CD4-positive, alpha-beta T cell treated with Interleukin-15 for 1 hour (primary cell): ENCODE measurements at regions not wholly inside any gene's neighbourhood (a gene's known extent, or its start where the extent isn't known, plus 50 kb on each side); places are given as distances from the start of the nearest gene placed in this dataset.

ENCODE experiments used
- DNase-seq: peaks from one replicate; pipeline ENCODE4 v3.0.0-alpha.2; 2020

- no peak for DNase-seq
Observed at GRCh38 chr6:15993716-15994228, 135.1 kb upstream of the MYLIP start.

- DNase-seq: no peak
Observed at GRCh38 chr6:15990179-15990578, 138.7 kb upstream of the MYLIP start.

GRCh38 chr6:15989397-15989796 lies 139.5 kb upstream of the MYLIP start:
- DNase-seq: no peak

DNA sequence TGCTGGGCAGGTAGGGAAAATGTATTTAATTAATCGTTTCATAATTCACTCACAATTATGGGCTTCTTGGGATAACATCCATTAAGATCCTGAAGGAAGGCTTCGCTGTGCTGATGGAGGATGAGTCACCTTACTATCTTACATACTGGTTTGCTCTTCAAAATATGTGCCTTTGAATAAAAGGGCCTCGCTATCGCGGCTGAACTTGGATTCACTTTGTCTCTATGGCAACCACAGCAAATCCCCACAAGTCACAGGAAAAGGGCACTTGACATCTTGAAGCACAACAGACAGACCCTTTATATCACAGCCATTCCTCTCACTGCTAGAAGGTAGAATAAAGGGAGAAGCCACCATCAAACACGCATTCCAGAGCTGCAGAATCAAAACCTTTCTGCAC lies 141.3 kb upstream of the MYLIP start:
- DNase-seq: no peak

DNA sequence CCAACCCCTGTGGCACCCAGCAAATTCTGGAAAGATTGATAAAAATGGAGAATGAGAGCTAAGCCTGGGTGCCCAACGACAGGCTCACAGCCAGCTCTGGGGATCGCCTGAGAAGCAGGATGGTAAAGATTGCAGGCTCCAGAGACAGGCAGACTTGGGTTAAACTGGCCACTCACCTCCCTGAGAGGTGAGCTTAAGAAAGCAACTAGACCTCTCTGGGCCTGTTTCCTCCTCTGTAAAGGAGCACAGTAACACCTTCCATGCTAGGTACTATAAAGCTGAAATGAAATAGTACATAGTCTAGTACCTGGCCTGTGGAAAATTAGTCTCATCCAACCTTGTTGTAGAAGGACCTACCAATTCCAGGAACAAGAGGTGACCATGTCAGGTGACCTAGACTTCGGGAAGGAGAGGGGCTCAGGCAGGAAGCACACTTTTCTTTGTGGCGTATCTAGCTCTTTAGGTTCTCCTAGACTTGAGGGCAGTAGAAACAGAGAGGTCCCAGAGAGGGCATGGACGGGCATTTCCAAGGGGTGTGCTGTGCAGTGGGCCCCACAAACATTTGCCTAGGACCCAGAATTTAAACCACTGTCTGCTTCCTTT lies 142.8 kb upstream of the MYLIP start:
- no peak for DNase-seq

DNA sequence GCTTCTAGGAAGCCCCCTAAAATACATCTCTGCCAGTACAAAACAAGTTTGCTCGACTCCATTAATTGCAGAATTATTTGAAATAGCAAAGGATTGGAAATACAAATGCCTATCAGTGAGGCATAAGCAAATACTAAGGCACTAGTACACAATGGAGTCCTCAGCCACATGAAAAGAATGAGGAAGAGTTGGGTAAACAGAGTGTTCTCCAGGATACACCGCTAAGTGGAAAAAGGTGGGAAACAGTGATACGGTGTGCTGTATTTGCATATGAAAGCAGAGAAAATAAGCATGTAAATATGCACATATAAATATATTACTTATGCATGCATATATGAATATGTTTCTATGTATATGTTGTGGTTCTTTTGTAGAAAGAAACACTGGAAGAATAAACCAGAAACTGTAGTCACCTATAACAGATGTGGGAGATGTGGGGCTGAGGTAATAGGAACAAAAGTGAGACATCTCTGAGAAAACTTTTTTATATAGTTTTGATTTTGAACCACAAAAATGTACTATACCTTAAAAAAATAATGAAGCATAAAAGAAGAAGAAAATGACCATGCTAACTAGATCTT lies 143.4 kb upstream of the MYLIP start:
- no peak for DNase-seq

DNA sequence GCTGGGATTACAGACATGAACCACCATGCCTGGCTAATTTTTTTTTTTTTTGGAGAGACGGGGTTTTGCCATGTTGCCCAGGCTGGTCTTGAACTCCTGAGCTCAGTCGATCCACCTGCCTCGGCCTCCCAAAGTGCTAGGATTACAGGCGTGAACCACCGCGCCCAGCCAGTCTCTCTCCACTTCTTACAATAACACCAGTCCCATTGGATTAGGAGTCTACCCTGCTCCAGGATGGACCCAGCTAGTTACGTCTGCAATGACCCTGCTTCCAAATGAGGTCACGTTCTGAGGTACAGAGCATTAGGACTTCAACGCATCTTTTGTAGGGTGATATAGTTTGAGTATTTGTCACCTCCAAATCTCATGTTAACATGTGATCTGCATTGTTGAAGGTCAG lies 146.9 kb upstream of the MYLIP start:
- DNase-seq: no peak

DNA sequence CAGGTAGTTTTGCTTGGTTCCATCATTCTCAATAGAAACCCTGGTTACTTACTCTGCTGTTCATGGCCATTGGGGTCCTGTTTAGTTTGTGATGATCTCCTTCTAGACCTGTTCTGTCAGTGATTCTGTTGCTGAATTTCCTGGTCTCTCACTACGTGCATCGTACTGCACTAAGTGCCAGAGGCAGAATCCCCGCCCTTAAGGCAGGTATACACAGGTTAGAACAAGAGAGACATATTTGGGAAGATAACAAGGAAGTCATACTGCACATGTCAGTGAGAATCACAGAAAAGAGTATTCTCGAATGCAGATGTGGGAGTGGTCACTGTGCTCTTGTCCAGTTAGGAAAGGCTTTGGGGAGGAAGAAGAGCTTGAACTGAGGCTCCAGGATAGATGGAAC lies 148.1 kb upstream of the MYLIP start:
- DNase-seq: no peak

GRCh38 chr6:15978426-15978825 lies 150.5 kb upstream of the MYLIP start:
- no peak for DNase-seq

- DNase-seq: no peak
Observed at GRCh38 chr6:15977050-15977449, 151.8 kb upstream of the MYLIP start.

GRCh38 chr6:15974817-15975216 lies 154.1 kb upstream of the MYLIP start:
- DNase-seq: no peak

GRCh38 chr6:15970517-15970916 lies 158.4 kb upstream of the MYLIP start:
- DNase-seq: no peak

DNA sequence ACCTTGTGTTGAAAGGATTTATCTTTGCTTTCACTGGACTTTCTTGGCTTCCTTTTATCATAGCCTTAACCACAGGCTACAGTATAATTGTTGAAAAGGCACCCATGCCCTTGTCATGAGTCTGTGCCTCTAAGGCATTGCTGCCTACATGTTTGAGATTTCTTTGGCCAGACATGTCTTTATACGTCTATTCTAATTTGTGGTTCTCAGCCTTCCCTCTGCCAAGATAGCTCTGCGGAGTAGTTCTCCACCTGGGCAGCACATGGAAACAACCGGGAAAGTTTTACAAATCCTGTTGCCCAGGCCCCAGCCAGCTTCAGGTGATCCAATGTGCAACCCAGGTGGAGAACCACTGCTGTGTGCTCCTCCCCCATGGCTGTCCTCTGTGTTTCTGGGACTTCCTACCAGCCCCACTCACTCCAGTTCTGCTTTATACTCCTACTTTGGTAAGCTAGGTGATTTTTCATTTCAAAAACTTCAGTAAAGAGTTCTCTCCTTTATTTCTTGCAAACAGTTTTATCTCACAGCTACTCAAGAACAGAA lies 159.6 kb upstream of the MYLIP start:
- DNase-seq: no peak

GRCh38 chr6:15968519-15968918 lies 160.4 kb upstream of the MYLIP start:
- no peak for DNase-seq

DNA sequence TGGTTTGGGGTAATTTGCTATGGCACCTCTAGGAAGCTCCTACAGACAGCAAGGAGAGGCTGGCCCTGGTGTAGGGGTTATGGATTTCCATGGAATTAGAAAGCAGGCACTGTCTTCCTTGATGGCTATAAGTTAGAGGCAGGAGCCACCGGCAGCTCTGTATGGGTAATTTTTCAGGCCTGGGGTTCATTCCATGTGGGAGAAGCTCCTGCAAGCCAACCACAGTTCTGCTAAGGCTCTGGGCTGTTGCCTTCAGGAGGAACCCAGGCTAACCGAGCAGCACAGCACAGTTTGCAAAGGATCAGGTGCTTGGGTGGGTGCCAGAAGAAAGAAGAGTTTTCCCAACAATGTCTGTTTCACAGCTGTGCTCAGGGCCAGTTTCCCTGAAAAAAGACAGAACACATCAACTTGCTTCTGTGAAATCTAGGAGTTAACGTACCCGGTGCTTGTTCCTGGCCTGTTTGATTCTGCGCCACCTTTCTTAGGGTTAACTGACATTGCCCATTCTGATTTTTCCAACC lies 162.8 kb upstream of the MYLIP start:
- no peak for DNase-seq

- no peak for DNase-seq
Observed at GRCh38 chr6:15962449-15962764, 166.5 kb upstream of the MYLIP start.

DNA sequence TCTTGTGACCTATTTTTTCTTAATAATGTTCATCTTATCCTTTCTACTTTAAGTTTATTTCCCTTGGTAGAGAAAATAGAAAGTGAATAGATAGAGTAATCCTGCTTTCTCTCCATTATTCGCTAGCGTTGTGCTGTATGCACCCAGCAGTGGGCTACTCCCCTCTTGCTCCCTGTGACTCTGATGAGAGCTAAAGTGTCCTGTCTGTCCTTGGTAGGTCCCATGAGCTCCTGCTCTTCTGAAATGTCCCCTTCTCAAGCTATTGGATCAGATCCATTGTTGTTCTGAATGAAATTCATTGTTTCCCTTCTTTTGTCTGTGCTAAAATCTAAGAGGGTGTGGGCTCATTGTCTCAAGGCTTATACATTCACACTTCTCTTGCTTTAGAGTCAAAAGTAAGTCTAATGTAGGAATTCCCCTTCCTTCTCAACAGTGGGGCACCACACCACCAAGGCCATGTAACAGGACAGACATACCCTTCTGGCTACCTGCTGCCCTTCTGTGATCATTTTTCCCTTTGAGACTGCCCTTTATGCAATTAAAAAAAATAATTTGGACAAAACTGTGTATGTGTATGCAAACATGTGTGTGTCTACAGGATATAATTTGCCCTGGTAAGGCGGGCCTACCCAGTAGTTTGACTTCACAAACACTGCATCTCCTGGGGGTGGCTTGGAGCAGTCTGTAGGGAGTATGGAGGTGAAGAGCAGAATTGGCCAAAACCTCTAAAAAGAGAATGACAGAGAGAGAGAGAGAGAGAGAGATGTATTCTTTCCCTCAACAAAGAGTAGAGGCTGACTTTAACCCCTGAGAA lies 167.0 kb upstream of the MYLIP start:
- no peak for DNase-seq

- peak; percentile 20 for DNase-seq
Observed at GRCh38 chr6:15960740-15961634, 167.9 kb upstream of the MYLIP start.

DNA sequence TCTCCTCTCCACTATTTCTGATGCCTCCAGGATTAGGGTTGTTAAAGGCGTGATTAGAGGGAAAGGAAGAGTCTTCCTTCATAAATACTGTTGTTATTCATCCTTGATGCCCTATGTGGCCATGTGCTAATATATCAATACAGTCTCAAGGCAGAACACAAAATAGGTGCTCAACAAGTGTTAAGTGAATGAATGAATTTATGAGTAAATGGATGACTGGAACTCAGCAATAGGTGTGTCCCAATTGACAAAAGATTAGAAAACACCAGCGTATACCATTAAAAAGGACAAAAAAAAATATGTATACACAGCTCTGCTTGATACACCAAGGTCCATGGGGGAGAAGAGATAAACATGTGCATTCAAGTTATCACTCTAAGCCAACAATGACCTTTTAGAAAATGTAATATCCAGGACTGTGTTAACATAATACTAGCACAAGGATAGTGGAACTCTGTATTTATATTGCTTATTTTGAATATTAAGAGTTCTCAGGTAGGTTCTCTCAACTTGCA lies 171.2 kb upstream of the MYLIP start:
- DNase-seq: no peak

DNA sequence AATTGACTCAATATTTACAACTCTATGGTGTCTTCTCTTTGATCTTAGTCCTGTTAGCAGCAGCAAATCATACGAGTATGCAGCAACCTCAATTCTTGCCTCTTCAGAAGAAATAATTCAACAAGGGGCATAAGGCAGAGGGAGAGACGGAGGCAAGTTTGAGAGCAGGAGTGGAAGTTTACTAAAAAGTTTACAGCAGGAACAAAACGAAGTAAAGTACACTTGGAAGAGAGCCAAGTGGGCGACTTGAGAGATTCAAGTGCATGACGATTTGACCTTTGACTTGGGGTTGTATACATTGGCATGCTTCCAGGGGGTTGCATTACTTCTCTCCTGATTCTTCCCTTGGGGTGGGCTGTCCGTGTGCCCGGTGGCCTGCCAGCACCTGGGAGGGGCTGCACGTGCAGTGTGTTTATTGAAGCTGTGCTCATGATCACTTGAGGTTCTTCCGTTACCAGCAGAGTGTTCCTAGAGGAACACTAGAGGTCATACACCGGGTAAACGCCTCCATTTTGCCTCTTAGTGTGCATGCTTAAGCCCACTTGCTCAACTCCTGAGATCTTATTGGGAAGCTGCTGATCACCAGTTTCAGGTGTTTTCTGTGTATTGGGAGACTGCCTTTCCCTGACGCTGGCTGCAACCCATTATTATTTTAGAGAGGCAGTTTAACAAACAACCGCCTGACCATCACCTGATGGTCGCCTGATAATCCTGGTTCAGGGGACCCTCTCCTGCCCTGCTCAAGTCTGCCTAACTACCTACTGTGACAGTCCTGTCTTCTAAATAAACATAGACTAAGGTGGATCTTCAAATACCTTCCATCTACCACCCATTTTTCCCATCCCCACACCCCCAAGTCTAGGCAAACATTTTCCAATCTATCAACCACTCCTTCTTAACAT lies 172.4 kb upstream of the MYLIP start:
- no peak for DNase-seq

DNA sequence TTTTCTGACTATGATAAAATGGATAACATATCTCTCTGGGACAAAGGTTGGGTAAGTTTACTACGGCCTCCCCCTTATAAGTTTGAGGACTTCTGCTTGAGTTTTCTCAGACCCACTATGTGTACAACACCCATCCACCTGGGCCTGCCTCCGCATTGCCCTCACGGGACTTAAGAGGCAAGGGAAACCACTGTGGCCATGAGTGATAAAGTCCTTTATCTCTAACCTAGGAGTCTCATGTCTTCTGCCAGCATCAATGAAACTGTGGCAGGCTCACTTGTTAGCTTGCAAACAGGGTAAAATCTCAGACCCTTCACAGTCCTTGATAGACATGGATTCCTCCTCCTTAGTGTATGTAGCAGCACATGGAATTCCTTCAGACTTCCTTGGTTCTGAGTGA lies 173.4 kb upstream of the MYLIP start:
- no peak for DNase-seq
